ENCODE measurements at regions not wholly inside any gene's neighbourhood (a gene's known extent, or its start where the extent isn't known, plus 50 kb on each side); places are given as distances from the start of the nearest gene placed in this dataset.
"Not testable (repeated sequence)": the region's sequence is repeated elsewhere in the genome, so short reads cannot be mapped to it uniquely, and the experiment has no call there.

DNA sequence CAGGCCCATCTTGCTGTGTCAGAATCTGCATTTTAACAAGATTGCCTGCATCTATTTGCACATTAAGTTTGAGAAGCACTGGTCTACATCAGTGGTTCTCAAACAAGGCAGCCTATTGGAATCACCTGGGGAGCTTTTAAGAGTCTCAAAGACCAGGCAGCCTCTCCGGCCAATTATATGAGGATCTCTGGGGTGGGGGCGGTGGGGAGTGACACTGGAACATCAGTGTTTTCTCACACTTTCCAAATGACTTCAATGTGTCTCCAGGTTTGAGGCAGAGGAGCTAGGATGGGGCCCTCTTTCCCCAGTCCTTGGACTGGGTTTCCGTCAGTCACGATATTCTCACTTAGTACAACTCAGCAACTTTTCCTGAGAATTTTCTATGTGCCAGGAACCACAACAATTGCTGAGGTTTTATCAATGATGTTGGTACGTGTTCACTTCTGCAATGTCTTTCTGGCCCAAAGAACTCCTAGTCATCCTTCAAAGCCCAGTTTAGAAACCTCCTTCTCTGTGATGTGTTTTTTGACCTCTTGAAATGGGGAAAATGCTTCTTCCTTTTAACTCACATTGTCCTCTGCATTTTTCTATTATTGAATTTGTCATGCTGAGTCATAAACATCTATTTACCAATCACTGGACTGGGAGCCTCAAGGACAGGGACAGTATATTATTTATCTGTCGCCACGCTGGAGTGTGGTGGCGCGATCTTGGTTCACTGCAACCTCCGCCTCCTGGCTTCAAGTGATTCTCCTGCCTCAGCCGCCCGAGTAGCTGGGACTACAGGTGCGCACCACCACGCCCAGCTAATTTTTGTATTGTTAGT, 130.9 kb downstream of the MYCN start:
- DNase-seq: no peak

- DNase-seq: no peak
Observed at GRCh38 chr2:16070648-16070971, 130.3 kb downstream of the MYCN start.

DNA sequence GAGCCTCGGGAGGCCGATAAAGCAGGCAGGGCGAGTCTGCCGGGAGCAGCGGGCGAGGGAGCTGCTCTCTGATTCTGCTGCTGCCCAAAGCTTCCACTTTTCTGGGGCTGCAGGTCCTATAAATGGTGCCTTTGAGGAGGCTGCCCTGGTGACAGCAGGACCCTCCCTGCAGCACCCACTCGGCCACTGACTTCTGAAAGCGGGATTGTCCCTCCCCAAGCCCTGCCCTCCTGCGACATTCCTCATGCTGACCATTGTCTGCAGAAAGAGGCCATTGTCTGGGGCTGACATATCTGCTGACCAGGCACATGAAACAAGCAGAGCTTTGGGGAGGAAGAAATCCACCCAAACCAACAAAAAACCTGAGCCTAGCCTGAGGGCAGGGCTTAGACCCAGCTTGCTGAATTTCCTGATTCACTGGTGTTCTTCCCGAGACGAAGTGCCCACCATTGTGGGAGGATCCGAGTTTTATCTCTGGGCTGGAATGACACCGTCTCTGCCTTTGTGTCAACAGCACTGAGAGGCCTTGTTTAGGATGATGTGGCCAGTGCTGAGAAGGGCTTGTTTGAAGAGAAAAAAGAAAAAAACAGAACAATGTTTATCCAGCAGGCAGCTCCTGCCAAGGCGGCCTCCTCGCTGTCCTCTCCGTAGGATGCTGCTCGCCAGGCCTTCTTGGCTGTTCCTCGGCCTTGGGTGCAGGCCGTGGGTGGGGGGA, 129.7 kb downstream of the MYCN start:
- no peak for DNase-seq

- DNase-seq: no peak
Observed at GRCh38 chr2:16069663-16069932, 129.2 kb downstream of the MYCN start.

DNA sequence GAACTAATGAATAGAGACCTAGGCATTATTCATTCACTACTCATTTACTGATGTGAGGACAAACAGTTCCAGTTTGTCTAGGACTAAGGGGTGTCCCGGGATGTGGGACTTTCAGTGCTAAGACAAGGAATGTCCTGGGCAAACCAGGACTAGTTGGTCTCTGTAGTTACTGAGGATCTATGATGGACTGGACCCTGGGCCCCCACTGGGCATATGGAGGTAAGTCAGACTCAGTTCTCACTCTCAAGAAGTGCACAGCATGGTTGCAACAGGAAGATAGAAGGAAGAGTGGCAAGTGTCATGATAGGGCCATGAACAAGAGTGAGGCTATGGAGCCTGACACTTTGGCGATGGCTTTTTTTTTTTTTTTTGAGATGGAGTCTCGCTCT, 128.2 kb downstream of the MYCN start:
- DNase-seq: no peak

DNA sequence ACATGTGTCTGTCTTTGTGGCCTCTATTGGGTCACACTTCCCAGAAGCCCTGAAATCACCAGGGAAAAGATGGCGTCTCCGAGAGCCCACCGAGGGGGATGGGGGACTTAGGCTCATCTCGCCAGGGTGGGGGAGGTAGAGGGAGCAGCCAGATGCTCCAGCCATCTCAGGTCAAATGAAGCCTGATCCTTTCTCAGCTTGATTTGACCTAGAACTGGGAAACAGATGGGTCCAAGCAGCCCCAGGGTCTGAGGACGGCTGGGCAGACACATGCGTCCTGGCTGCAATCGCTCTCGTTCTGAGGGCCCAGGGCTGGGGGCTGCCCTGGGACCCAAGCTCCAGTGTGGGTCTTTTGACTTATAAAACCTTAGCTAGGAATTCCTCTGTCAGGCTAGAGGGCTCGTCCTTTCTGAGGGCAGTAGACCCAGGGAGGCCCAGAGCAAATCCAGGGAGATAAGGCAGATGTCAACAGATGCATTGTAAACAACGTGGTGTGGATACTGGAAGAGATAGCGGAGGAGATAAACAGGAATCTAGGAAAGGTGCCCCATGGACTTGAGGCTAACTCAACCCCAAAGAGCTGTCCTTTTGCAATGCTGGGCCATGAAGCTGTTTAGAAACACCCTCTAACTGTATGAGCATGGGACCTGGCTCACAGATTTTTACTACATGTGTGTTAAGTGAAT, 127.7 kb downstream of the MYCN start:
- DNase-seq: no peak

DNA sequence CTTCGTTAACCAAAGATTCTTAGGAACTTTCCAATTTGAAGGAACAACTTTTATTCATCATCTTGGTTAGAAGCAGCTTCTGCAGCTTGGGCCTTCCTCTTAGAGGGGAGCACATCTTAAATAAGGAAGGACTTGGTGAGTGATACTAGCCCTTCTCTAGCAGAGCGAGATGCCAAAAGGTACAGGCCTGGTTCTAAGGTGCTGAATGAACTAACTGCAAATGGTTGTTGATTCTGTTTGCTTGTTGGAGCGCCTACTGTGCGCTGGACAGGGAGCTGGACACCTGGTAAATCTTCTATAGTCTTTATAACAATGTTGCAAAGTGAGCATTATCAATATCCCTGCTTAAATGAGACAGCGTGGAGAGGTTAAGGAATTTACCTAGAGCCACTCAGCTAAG, 127.1 kb downstream of the MYCN start:
- no peak for DNase-seq

DNA sequence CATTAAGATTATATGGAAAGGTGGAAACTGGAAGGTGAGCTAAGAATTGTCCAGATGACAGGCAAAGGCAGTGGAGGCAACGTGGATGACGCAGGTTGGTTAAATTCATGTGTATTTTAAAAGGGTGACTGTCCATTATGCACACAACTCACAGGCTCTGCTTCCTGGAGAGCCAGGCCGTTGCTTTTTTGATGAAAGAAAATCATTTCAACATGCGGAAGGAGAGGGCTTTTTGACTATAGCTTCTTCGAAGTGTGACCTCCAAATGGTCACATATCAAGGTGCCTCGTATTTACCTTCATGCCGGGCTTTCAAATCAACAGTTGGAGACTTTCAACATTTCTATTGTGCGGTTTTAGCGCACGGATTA, 126.7 kb downstream of the MYCN start:
- no peak for DNase-seq

- no peak for DNase-seq
Observed at GRCh38 chr2:16066261-16067036, 126.1 kb downstream of the MYCN start.

- DNase-seq: not testable (repeated sequence)
Observed at GRCh38 chr2:16065272-16066069, 125.1 kb downstream of the MYCN start.

- DNase-seq: no peak
Observed at GRCh38 chr2:16064745-16065144, 124.4 kb downstream of the MYCN start.

DNA sequence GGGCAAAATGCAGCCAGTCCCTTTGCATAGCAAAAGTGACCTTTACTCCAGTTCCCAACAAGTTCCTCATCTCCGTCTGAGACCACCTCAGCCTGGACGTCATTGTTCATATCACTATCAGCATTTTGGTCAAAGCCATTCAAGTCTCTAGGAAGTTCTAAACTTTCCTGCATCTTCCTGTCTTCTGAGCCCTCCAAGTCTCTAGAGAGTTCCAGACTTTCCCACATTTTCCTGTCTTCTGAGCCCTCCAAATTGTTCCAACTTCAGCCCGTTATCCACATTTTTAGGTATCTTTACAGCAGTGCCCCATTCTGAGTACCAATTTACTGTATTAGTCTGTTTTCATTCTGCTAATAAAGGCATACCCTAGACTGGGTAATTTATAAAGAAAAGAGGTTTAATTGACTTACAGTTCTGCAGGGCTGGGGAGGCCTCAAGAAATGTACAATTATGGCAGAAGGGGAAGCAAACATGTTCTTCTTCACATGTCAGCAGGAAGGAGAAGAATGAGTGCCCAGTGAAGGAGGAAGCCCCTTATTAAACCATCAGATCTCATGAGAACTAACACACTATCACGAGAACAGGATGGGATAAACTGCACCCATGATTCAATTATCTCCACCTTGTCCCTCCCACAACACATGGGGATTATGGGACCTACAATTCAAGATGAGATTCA, 123.7 kb downstream of the MYCN start:
- no peak for DNase-seq

DNA sequence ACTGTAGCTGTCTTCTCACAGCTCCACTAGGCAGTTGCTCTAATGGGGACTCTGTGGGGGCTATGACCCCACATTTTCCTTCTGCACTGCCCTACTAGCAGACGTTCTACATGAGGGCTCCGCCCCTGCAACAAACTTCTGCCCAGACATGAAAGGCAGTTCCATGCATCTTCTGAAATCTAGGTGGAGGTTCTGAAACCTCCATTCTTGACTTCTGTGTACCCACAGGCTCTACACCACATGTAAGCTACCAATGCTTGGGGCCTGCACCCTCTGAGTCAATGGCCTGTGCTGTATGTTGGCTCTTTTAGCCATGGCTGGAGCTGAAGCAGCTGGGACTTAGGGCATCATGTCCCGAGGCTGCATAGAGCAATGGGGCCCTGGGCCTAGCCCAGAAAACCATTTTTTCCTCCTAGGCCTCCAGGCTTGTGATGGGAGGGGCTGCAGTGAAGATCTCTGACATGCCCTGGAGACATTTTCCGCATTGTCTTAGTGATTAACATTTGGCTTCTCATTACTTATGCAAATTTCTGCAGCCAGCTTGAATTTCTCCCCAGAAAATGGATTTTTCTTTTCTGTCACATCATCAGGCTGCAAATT, 123.0 kb downstream of the MYCN start:
- DNase-seq: no peak

GRCh38 chr2:16062471-16063250, 122.3 kb downstream of the MYCN start:
- no peak for DNase-seq

GRCh38 chr2:16061441-16062217, 121.3 kb downstream of the MYCN start:
- no peak for DNase-seq

GRCh38 chr2:16060936-16061338, 120.6 kb downstream of the MYCN start:
- no peak for DNase-seq

GRCh38 chr2:16060125-16060935, 120.0 kb downstream of the MYCN start:
- DNase-seq: no peak

- DNase-seq: no peak
Observed at GRCh38 chr2:16059393-16060016, 119.2 kb downstream of the MYCN start.
